Naive thymus-derived CD4-positive, alpha-beta T cell (primary cell): ENCODE measurements at regions not wholly inside any gene's neighbourhood (a gene's known extent, or its start where the extent isn't known, plus 50 kb on each side); places are given as distances from the start of the nearest gene placed in this dataset.
"Not testable (repeated sequence)": the region's sequence is repeated elsewhere in the genome, so short reads cannot be mapped to it uniquely, and the experiment has no call there.

Experiments
- ATAC-seq: fragments of 150-1000 bp; cut with Tn5 transposase; 2 replicates; pipeline ENCODE4 v1.10.0; 2021; ENCODE audit warnings: mild to moderate bottlenecking, moderate library complexity
- CTCF ChIA-PET: fragments of 350-600 bp; sonication (Branson Sonifier 250); formaldehyde crosslinking; loops from one replicate; lab custom pipeline; 2021; ENCODE audit warnings: antibody characterized with exemption; lab: Charles Lee
- POLR2A ChIA-PET: fragments of 350-600 bp; sonication (Branson Sonifier 250); formaldehyde crosslinking; loops from one replicate; lab custom pipeline; 2021; ENCODE audit warnings: antibody characterized with exemption, inconsistent platforms; lab: Charles Lee
- DNase-seq, 9 donors: peaks; one replicate each; pipeline versions ENCODE4 v3.0.0 to v3.0.0-alpha.2; 2020 to 2022; ENCODE audit warnings: mixed read lengths in 1 of 9
- H3K27ac ChIP-seq: one replicate; pipeline ENCODE4 v1.7.0; 2013; ENCODE audit warnings: mild to moderate bottlenecking, low read depth, low read length, moderate library complexity
- H3K27me3 ChIP-seq, 2 donors: one replicate each; pipeline ENCODE4 v1.7.0; 2013; ENCODE audit warnings: low read length in 2 of 2, mild to moderate bottlenecking in 2 of 2, moderate library complexity in 2 of 2; ENCODE audit not compliant: control insufficient read depth in 2 of 2, insufficient read depth in 2 of 2
- H3K36me3 ChIP-seq, 3 experiments: 1 replicate in 2 of 3; 2 replicates in 1 of 3; pipeline ENCODE4 v1.7.0; 2013; ENCODE audit warnings: low read length in 3 of 3, mild to moderate bottlenecking in 3 of 3, moderate library complexity in 1 of 3; ENCODE audit not compliant: insufficient read depth in 3 of 3, control insufficient read depth in 2 of 3
- H3K4me1 ChIP-seq, 2 donors: one replicate each; pipeline ENCODE4 v1.7.0; 2013; ENCODE audit warnings: low read length in 2 of 2, mild to moderate bottlenecking in 2 of 2, moderate library complexity in 1 of 2; ENCODE audit not compliant: control insufficient read depth in 2 of 2, insufficient read depth in 2 of 2
- H3K4me3 ChIP-seq: 2 replicates; pipeline ENCODE4 v1.7.0; 2013; ENCODE audit warnings: mild to moderate bottlenecking, low read length
- H3K9me3 ChIP-seq, 3 experiments: 1 replicate in 2 of 3; 2 replicates in 1 of 3; pipeline ENCODE4 v1.7.0; 2013; ENCODE audit warnings: low read length in 3 of 3; ENCODE audit not compliant: control insufficient read depth in 2 of 3
- H3K27ac Mint-ChIP-seq, 9 donors: one replicate each; pipeline ENCODE4 v1.8.0; 2020 to 2022; ENCODE audit warnings: mixed read lengths in 9 of 9, mild to moderate bottlenecking in 8 of 9, moderate library complexity in 5 of 9, inconsistent platforms in 2 of 9
- H3K27me3 Mint-ChIP-seq, 5 donors: one replicate each; pipeline ENCODE4 v1.8.0; 2021 to 2022; ENCODE audit warnings: mixed read lengths in 5 of 5, mild to moderate bottlenecking in 1 of 5
- H3K36me3 Mint-ChIP-seq, 5 donors: one replicate each; pipeline ENCODE4 v1.8.0; 2020 to 2022; ENCODE audit warnings: mixed read lengths in 5 of 5, mild to moderate bottlenecking in 3 of 5, inconsistent platforms in 1 of 5
- H3K4me1 Mint-ChIP-seq, 7 donors: one replicate each; pipeline ENCODE4 v1.8.0; 2020 to 2022; ENCODE audit warnings: mixed read lengths in 7 of 7, mild to moderate bottlenecking in 3 of 7, inconsistent platforms in 1 of 7
- H3K4me3 Mint-ChIP-seq, 10 donors: one replicate each; pipeline ENCODE4 v1.8.0; 2020 to 2022; ENCODE audit warnings: mild to moderate bottlenecking in 10 of 10, mixed read lengths in 10 of 10, moderate library complexity in 6 of 10, inconsistent platforms in 2 of 10
- H3K9me3 Mint-ChIP-seq, 11 donors: one replicate each; pipeline ENCODE4 v1.8.0; 2020 to 2022; ENCODE audit warnings: mixed read lengths in 11 of 11, mild to moderate bottlenecking in 4 of 11, inconsistent platforms in 1 of 11, moderate library complexity in 1 of 11
- intact Hi-C, 2 donors: fragments of 100-400 bp; cut with micrococcal nuclease; formaldehyde crosslinking; loops; one replicate each; pipeline ENCODE4 v1.15.1; 2023

DNA sequence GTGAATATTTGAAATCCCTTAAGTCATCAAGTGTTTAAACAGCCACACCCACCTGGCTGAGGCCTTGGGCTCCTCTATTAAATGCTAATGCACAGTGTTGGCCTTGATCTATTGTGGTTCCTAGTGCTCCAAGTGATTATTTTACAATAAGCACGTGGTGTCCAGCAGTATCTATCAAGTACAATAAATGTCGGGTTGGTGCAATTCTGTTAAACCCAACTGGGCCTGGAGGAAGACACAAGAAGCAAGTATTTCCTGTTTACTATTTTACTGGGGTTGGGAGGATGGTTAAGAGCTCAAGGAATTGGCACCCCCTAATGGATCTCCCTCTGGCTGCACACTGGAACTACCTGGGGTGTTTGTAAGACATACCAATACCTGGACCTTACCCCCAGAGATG lies 72.1 kb upstream of the HNF1B start:
- H3K4me1 Mint-ChIP-seq, result peaks cover 0 to 23% (median 0%) of the 10 kb centered on the region in 7 donors
- ATAC-seq (no peak), DNase-seq (no peak)
- no peak overlapping the region for H3K27ac Mint-ChIP-seq
- H3K36me3 Mint-ChIP-seq, result peaks cover 0 to 4% (median 0%) of the 10 kb centered on the region in 5 donors
- Histone ChIP-seq H3K9me3 (no peaks in the 10 kb centered on the region), H3K4me1 (no peaks in the 10 kb centered on the region), H3K27ac (no peak overlapping the region), H3K4me3 (no peak overlapping the region), H3K36me3 (no peaks in the 10 kb centered on the region), H3K27me3 (no peaks in the 10 kb centered on the region)
- CTCF ChIA-PET, result interaction anchor here (0.5 to 1.3 kb wide), 3 partner anchors 237 to 769 kb away, joined by 3 read pairs; no protein-coding TSS in a partner anchor
- POLR2A ChIA-PET, result no interaction called here
- intact Hi-C loops, result loop anchor here in 1 of 2 donors (1.0 kb wide), 1 partner anchor 116 kb away; no protein-coding TSS in a partner anchor
- H3K4me3 Mint-ChIP-seq, result peak overlapping the region in 1 of 10 donors; percentile 48
- H3K27me3 Mint-ChIP-seq, result peaks cover 15 to 36% (median 24%) of the 10 kb centered on the region in 5 donors
- no peaks in the 10 kb centered on the region for H3K9me3 Mint-ChIP-seq

DNA sequence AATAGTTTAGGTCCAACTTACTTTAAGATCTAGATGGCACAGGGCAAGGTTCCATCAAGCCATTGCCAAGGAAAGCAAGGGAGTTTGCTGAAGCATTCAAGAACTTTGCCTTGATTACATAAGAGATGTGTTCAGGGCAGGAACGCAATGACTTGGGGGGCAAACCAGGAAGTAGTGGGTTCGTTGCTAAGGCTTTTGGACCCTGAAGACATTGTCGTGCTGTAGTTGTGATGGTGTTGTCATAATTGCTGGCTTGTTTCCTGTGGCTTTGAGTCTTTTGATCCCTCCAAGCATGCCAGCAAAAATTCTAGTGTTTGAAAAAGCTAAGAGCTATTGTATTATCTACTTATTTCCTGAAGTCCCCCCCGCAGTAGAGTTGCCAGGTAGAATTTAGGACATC lies 70.7 kb upstream of the HNF1B start:
- ATAC-seq (no peak), DNase-seq (no peak)
- no peaks in the 10 kb centered on the region for H3K27me3 ChIP-seq
- CTCF ChIA-PET, result interaction anchor here (1.3 kb wide), 1 partner anchor 288 kb away, joined by 3 read pairs; no protein-coding TSS in a partner anchor
- H3K4me3 ChIP-seq, result no peak overlapping the region
- H3K4me1 ChIP-seq, result no peaks in the 10 kb centered on the region
- POLR2A ChIA-PET, result no interaction called here
- no peak overlapping the region for H3K27ac ChIP-seq
- no peaks in the 10 kb centered on the region for H3K9me3 Mint-ChIP-seq
- H3K36me3 Mint-ChIP-seq, result peaks cover 0 to 4% (median 0%) of the 10 kb centered on the region in 5 donors
- no peak overlapping the region for H3K27ac Mint-ChIP-seq
- H3K4me1 Mint-ChIP-seq, result peaks cover 0 to 19% (median 0%) of the 10 kb centered on the region in 7 donors
- no peak overlapping the region for H3K4me3 Mint-ChIP-seq
- H3K9me3 ChIP-seq, result no peaks in the 10 kb centered on the region
- intact Hi-C loops, result no loop called here
- H3K36me3 ChIP-seq, result no peaks in the 10 kb centered on the region
- H3K27me3 Mint-ChIP-seq, result peaks cover 20 to 49% (median 30%) of the 10 kb centered on the region in 5 donors

DNA sequence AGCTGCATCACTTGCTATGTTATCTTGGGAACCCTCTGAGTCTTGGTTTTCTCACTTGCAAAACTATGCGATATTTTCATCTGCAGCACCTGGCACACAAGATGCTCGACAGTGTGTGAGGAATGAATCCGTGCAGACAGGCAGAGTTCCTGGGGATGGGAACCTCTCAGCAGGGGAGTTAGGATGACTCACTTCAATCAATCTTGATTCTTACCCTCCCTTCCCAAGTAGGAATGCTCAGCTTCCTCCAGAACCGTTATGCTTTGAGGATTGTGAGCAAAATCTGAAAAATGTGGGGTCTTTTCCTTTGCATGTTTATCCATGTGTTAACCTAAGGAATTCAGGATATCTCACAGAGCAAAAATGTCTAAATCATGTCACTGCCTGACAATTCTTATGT lies 68.9 kb upstream of the HNF1B start:
- Histone ChIP-seq H3K4me1 (no peaks in the 10 kb centered on the region), H3K4me3 (no peak overlapping the region), H3K36me3 (no peaks in the 10 kb centered on the region), H3K27ac (no peak overlapping the region), H3K9me3 (no peaks in the 10 kb centered on the region), H3K27me3 (no peaks in the 10 kb centered on the region)
- no peak for ATAC-seq
- Mint-ChIP-seq H3K27me3 (peaks cover 20 to 59% (median 30%) of the 10 kb centered on the region in 5 donors), H3K27ac (no peak overlapping the region), H3K9me3 (no peaks in the 10 kb centered on the region), H3K4me3 (no peak overlapping the region), H3K36me3 (peaks cover 0 to 4% (median 0%) of the 10 kb centered on the region in 5 donors), H3K4me1 (peaks cover 0 to 8% (median 0%) of the 10 kb centered on the region in 7 donors)
- no peak for DNase-seq
- intact Hi-C loops, result no loop called here
- ChIA-PET CTCF (no interaction called here), POLR2A (no interaction called here)

- H3K27me3 ChIP-seq, H3K36me3 Mint-ChIP-seq, H3K4me3 Mint-ChIP-seq, H3K4me3 ChIP-seq, H3K36me3 ChIP-seq, DNase-seq, H3K4me1 Mint-ChIP-seq, H3K9me3 ChIP-seq, H3K27ac ChIP-seq, H3K9me3 Mint-ChIP-seq, POLR2A ChIA-PET, ATAC-seq, H3K4me1 ChIP-seq, H3K27ac Mint-ChIP-seq, CTCF ChIA-PET, intact Hi-C loops: not testable (repeated sequence)
- peaks cover 8 to 59% (median 14%) of the 10 kb centered on the region in 5 donors for H3K27me3 Mint-ChIP-seq
Measured at GRCh38 chr17:37808846-37809245, 64.0 kb upstream of the HNF1B start.

GRCh38 chr17:37802712-37803416 lies 58.0 kb upstream of the HNF1B start:
- no peak overlapping the region for H3K4me3 Mint-ChIP-seq
- H3K9me3 Mint-ChIP-seq, result peaks cover 0 to 2% (median 0%) of the 10 kb centered on the region in 11 donors
- H3K4me3 ChIP-seq, result no peak overlapping the region
- no peaks in the 10 kb centered on the region for H3K36me3 Mint-ChIP-seq
- no peaks in the 10 kb centered on the region for H3K27me3 ChIP-seq
- H3K27me3 Mint-ChIP-seq, result peaks cover 0 to 35% (median 2%) of the 10 kb centered on the region in 5 donors
- H3K4me1 Mint-ChIP-seq, result peaks cover 0 to 5% (median 0%) of the 10 kb centered on the region in 7 donors
- ATAC-seq (no peak), DNase-seq (no peak)
- CTCF ChIA-PET, result no interaction called here
- no peaks in the 10 kb centered on the region for H3K9me3 ChIP-seq
- no peak overlapping the region for H3K27ac ChIP-seq
- POLR2A ChIA-PET, result no interaction called here
- H3K36me3 ChIP-seq, result no peaks in the 10 kb centered on the region
- intact Hi-C loops, result no loop called here
- H3K27ac Mint-ChIP-seq, result no peak overlapping the region
- no peaks in the 10 kb centered on the region for H3K4me1 ChIP-seq

- Mint-ChIP-seq H3K4me3 (no peak overlapping the region), H3K36me3 (no peaks in the 10 kb centered on the region), H3K9me3 (peaks cover 0 to 4% (median 0%) of the 10 kb centered on the region in 11 donors), H3K4me1 (peaks cover 0 to 5% (median 0%) of the 10 kb centered on the region in 7 donors), H3K27ac (no peak overlapping the region), H3K27me3 (peaks cover 0 to 40% (median 6%) of the 10 kb centered on the region in 5 donors)
- Histone ChIP-seq H3K27ac (no peak overlapping the region), H3K9me3 (no peaks in the 10 kb centered on the region), H3K27me3 (no peaks in the 10 kb centered on the region), H3K36me3 (no peaks in the 10 kb centered on the region), H3K4me1 (no peaks in the 10 kb centered on the region), H3K4me3 (no peak overlapping the region)
- DNase-seq (no peak), ATAC-seq (no peak)
- intact Hi-C loops, result no loop called here
- POLR2A ChIA-PET, result no interaction called here
- CTCF ChIA-PET, result no interaction called here
Measured at GRCh38 chr17:37802061-37802595, 57.3 kb upstream of the HNF1B start.
